Transverse colon (tissue), 4 donors: ENCODE measurements at regions not wholly inside any gene's neighbourhood (a gene's known extent, or its start where the extent isn't known, plus 50 kb on each side); places are given as distances from the start of the nearest gene placed in this dataset.

Source experiments
- DNase-seq: peaks from one replicate; pipeline ENCODE4 v3.0.0-alpha.2; 2019
- H3K27ac ChIP-seq, 4 donors: fragments of 200-600 bp; sonication (generic); 2 replicates each; pipeline ENCODE4 v1.5.1; 2016 to 2018; ENCODE audit warnings: inconsistent platforms in 4 of 4
- H3K27me3 ChIP-seq: fragments of 200-600 bp; sonication (generic); 2 replicates; pipeline ENCODE4 v1.5.1; 2017; ENCODE audit warnings: inconsistent platforms
- H3K36me3 ChIP-seq, 4 donors: fragments of 200-600 bp; sonication (generic); 2 replicates each; pipeline ENCODE4 v1.5.1; 2017 to 2019; ENCODE audit warnings: inconsistent platforms in 4 of 4
- H3K4me1 ChIP-seq, 4 donors: fragments of 200-600 bp; sonication (generic); 2 replicates each; pipeline ENCODE4 v1.5.1; 2017 to 2020; ENCODE audit warnings: inconsistent platforms in 4 of 4
- H3K4me3 ChIP-seq, 4 donors: fragments of 200-600 bp; sonication (generic); 1 replicate in 1 of 4; 2 replicates in 3 of 4; pipeline versions ENCODE4 v1.5.1 to v1.6.1; 2017 to 2019; ENCODE audit warnings: inconsistent platforms in 4 of 4
- H3K9me3 ChIP-seq, 2 donors: fragments of 200-600 bp; sonication (generic); 2 replicates each; pipeline ENCODE4 v1.5.1; 2017 to 2019; ENCODE audit warnings: inconsistent platforms in 2 of 2
- EP300 ChIP-seq: sonication (generic); formaldehyde crosslinking; IDR thresholded peaks from one replicate; pipeline ENCODE4 v1.6.1; 2017; ENCODE audit warnings: antibody characterized with exemption, low read depth
- POLR2A ChIP-seq: fragments of 450-650 bp; IDR thresholded peaks from one replicate; pipeline ENCODE4 v1.6.1; 2016; ENCODE audit warnings: antibody characterized with exemption, mild to moderate bottlenecking, moderate library complexity
- POLR2AphosphoS5 ChIP-seq, 3 donors: sonication (generic); formaldehyde crosslinking; IDR thresholded peaks; one replicate each; pipeline ENCODE4 v1.6.1; 2016; ENCODE audit warnings: antibody characterized with exemption in 3 of 3
- WGBS, 2 donors: methylation state at CpG; one replicate each; pipeline ENCODE4 v1.1.5; 2018; ENCODE audit warnings: low coverage in 1 of 2; 5-methylcytosine and 5-hydroxymethylcytosine counted together
- in situ Hi-C, 4 donors: fragments of 200-750 bp; cut with MboI; loops; one replicate each; pipeline versions ENCODE4 v1.15.0 to v1.15.1; 2017; ENCODE audit warnings: low sequenced_read_pairs in 3 of 4, low pct_ligation_motif_present in 1 of 4, low pct_unique_long_range_greater_than_20kb in 1 of 4
- intact Hi-C: fragments of 100-400 bp; cut with DNase I; formaldehyde crosslinking; loops from one replicate; pipeline ENCODE4 v1.15.1; 2023; ENCODE audit warnings: low total_unique reads
- TF ChIP-seq, protein P1 (sequence below), 5 experiments: fragments of 200-600 bp in 3 of 5; fragments of 450-650 bp in 2 of 5; sonication (generic) in 3 of 5; IDR thresholded peaks; 1 replicate in 2 of 5; 2 replicates in 3 of 5; pipeline ENCODE4 v1.5.1; 2016 to 2017; ENCODE audit warnings: antibody characterized with exemption in 5 of 5, inconsistent platforms in 3 of 5, mild to moderate bottlenecking in 2 of 5, moderate library complexity in 1 of 5

DNA sequence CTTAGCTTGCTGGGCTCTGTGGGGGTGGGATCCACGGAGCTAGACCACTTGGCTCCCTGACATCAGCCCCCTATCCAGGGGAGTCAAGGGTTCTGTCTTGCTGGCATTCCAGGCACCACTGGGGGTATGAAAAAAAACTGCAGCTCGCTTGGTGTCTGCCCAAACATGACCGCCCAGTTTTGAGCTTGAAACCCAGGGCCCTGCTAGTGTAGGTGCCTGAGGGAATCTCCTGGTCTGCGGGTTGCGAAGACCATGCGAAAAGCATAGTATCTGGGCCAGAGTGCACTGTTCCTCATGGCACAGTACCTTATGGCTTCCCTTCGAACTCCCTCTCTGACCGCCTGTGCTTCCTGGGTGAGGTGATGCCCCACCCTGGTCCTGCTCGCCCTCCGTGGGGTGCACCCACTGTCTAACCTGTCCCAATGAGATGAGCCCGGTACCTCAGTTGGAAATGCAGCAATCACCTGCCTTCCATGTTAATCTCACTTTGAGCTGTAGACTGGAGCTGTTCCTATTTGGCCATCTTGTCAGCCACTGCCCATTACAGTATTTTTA lies 120.8 kb upstream of the TNFSF11 start:
- no peaks in the 10 kb centered on the region for H3K9me3 ChIP-seq
- WGBS, 2 donors: 94% methylated on average over 9 of the region's 11 CpGs; no CpG with 5 or more reads in 1 of the 2 donors
- no peak overlapping the region for H3K27ac ChIP-seq
- no peaks in the 10 kb centered on the region for H3K27me3 ChIP-seq
- in situ Hi-C loops: no loop called here
- no peaks in the 10 kb centered on the region for H3K36me3 ChIP-seq
- intact Hi-C loops: no loop called here
- H3K4me1 ChIP-seq: peaks cover 0 to 4% (median 1%) of the 10 kb centered on the region in 4 donors
- DNase-seq: no peak
- no peak overlapping the region for H3K4me3 ChIP-seq
- TF ChIP-seq POLR2AphosphoS5 (IDR thresholded peaks at IDR 0.05) (no peak), POLR2A (no peak), EP300 (no peak)
- TF ChIP-seq, protein P1, sequence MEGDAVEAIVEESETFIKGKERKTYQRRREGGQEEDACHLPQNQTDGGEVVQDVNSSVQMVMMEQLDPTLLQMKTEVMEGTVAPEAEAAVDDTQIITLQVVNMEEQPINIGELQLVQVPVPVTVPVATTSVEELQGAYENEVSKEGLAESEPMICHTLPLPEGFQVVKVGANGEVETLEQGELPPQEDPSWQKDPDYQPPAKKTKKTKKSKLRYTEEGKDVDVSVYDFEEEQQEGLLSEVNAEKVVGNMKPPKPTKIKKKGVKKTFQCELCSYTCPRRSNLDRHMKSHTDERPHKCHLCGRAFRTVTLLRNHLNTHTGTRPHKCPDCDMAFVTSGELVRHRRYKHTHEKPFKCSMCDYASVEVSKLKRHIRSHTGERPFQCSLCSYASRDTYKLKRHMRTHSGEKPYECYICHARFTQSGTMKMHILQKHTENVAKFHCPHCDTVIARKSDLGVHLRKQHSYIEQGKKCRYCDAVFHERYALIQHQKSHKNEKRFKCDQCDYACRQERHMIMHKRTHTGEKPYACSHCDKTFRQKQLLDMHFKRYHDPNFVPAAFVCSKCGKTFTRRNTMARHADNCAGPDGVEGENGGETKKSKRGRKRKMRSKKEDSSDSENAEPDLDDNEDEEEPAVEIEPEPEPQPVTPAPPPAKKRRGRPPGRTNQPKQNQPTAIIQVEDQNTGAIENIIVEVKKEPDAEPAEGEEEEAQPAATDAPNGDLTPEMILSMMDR (IDR thresholded peaks at IDR 0.05): no peak

DNA sequence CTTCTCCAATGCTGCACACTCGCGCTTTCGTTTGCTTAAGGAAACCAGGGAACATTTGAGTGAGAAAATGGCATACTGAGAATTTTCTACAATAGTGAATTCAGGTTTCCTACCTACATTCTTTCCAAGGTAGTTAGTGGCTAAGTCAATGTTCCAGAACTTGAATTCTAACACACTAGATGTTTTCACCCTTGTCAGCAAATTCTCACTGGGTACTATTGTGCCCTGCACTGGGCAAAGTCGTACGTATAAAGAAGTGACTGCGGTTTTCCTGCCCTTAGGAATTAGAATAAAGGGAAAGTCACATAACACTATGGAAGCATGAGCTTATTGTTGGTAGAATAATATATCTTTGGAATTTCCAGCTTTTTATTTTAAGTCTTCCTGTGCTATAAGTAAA lies 119.2 kb upstream of the TNFSF11 start:
- H3K4me3 ChIP-seq: no peak overlapping the region
- no peak for TF ChIP-seq POLR2AphosphoS5 (IDR thresholded peaks at IDR 0.05)
- DNase-seq: no peak
- peaks cover 0 to 8% (median 4%) of the 10 kb centered on the region in 4 donors for H3K4me1 ChIP-seq
- H3K36me3 ChIP-seq: no peaks in the 10 kb centered on the region
- in situ Hi-C loops (loop anchor here in 1 of 4 donors (5.0 kb wide), 1 partner anchor 58 kb away; no protein-coding TSS in a partner anchor), intact Hi-C loops (no loop called here)
- 93 to 94% methylated on average over 6 of the region's 6 CpGs for WGBS, 2 donors
- H3K27me3 ChIP-seq: no peaks in the 10 kb centered on the region
- no peak overlapping the region for H3K27ac ChIP-seq
- no peaks in the 10 kb centered on the region for H3K9me3 ChIP-seq

GRCh38 chr13:42458193-42458592 lies 115.8 kb upstream of the TNFSF11 start:
- Histone ChIP-seq H3K9me3 (peaks cover 0 to 6% of the 10 kb centered on the region in 2 donors), H3K4me1 (peaks cover 0 to 8% (median 4%) of the 10 kb centered on the region in 4 donors), H3K27me3 (no peaks in the 10 kb centered on the region), H3K36me3 (no peaks in the 10 kb centered on the region), H3K27ac (peak overlapping the region in 3 of 4 donors; percentile 47 to 62 (median 56)), H3K4me3 (no peak overlapping the region)
- no peak for TF ChIP-seq EP300
- no peak for TF ChIP-seq POLR2A
- TF ChIP-seq, protein P1 (IDR thresholded peaks at IDR 0.05): no peak
- no peak for TF ChIP-seq POLR2AphosphoS5 (IDR thresholded peaks at IDR 0.05)
- in situ Hi-C loops: loop anchor here in 1 of 4 donors (5.0 kb wide), 1 partner anchor 54 kb away; no protein-coding TSS in a partner anchor
- WGBS, 2 donors: 27 to 40% methylated on average over 5 of the region's 5 CpGs
- intact Hi-C loops: no loop called here
- no peak for DNase-seq

DNA sequence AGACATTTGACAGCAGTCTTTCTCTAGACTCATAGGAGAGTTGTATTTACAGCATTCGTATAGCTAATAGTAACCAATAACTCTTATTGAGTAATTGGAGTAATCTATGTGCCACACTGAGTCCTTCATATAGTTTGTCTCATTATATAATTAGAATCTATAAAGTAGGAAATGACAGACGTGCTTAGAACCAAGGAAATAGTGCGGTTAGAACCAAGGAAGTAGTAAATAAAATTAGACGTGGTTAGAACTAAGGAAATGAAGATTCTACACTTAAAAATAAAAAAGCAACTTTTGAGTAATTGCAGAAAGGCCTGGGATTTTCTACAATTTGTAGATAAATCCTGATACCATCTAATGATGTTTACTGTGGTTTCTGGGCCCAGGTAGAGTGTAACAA lies 107.8 kb upstream of the TNFSF11 start:
- in situ Hi-C loops: no loop called here
- WGBS, 2 donors: 23 to 51% methylated on average over 4 of the region's 4 CpGs

More for the DNA sequence above, 107.8 kb upstream of the TNFSF11 start:
- intact Hi-C loops: no loop called here
- H3K36me3 ChIP-seq: no peaks in the 10 kb centered on the region
- H3K27me3 ChIP-seq: no peaks in the 10 kb centered on the region
- peaks cover 0 to 7% (median 0%) of the 10 kb centered on the region in 4 donors for H3K4me1 ChIP-seq
- no peak overlapping the region for H3K27ac ChIP-seq
- peaks cover 0 to 6% of the 10 kb centered on the region in 2 donors for H3K9me3 ChIP-seq
- TF ChIP-seq EP300 (no peak), POLR2A (no peak), POLR2AphosphoS5 (IDR thresholded peaks at IDR 0.05) (no peak)
- TF ChIP-seq, protein P1 (IDR thresholded peaks at IDR 0.05): no peak
- no peak for DNase-seq
- no peak overlapping the region for H3K4me3 ChIP-seq
